K562 (cell line): ENCODE measurements at regions not wholly inside any gene's neighbourhood (a gene's known extent, or its start where the extent isn't known, plus 50 kb on each side); places are given as distances from the start of the nearest gene placed in this dataset.

Source experiments
- ATAC-seq: fragments of 200-7000 bp; cut with Tn5 transposase; 3 replicates; pipeline ENCODE4 v1.9.1; 2020; ENCODE audit warnings: moderate library complexity
- BruUV-seq: library from RNA; stranded (reverse); fragments of 400-500 nt; replicated peaks from 2 replicates; lab custom pipeline; 2021; lab: Mats Ljungman, UMichigan
- CTCF ChIA-PET: fragments of 300-600 bp; formaldehyde crosslinking; extraction: SDS; loops from one replicate; lab custom pipeline; 2021; ENCODE audit warnings: low intra/inter-chr PET ratio; lab: Yijun Ruan, JAX
- POLR2A ChIA-PET: fragments of 300-600, 350-650 bp; sonication (Branson Sonifier 250); formaldehyde crosslinking; extraction: SDS; loops from one replicate; lab custom pipeline; 2021; ENCODE audit warnings: antibody characterized with exemption, inconsistent platforms; lab: Yijun Ruan, JAX
- DNase-seq, 4 experiments: peaks; one replicate each; pipeline versions ENCODE4 v3.0.0 to v3.0.0-alpha.2; 2011 to 2018; ENCODE audit warnings: low spot score in 3 of 4, mixed read lengths in 3 of 4; ENCODE audit errors: extremely low read depth in 1 of 4
- FAIRE-seq: peaks from 2 replicates; lab custom pipeline; 2011; peaks lifted over from hg19 to GRCh38; lab: Jason Lieb, UNC
- H2AFZ ChIP-seq: 2 replicates; pipeline ENCODE4 v1.6.0; 2011; ENCODE audit warnings: low read depth, low read length, control low read depth, inconsistent platforms
- H3K27ac ChIP-seq: fragments of 200-600 bp; 3 replicates; pipeline ENCODE4 v1.8.0; 2011; ENCODE audit warnings: low read depth, mild to moderate bottlenecking, control low read depth, inconsistent platforms, low read length, moderate library complexity, mixed read lengths; ENCODE audit errors: extremely low read depth
- H3K27me3 ChIP-seq, 2 experiments: fragments of 300-600 bp in 1 of 2; 2 replicates in 1 of 2; 3 replicates in 1 of 2; pipeline versions ENCODE4 v1.6.0 to v1.8.0; 2011; ENCODE audit warnings: inconsistent platforms in 2 of 2, low read length in 2 of 2, mild to moderate bottlenecking in 1 of 2, mixed read lengths in 1 of 2, moderate library complexity in 1 of 2; ENCODE audit not compliant: control insufficient read depth in 2 of 2, insufficient read depth in 2 of 2
- H3K36me3 ChIP-seq: fragments of 300-600 bp; 3 replicates; pipeline ENCODE4 v1.8.0; 2011; ENCODE audit warnings: mild to moderate bottlenecking, low read length, inconsistent platforms; ENCODE audit not compliant: control insufficient read depth, insufficient read depth
- H3K4me1 ChIP-seq, 2 experiments: fragments of 200-600 bp in 1 of 2; replicated peaks in 1 of 2; 2 replicates in 1 of 2; 3 replicates in 1 of 2; pipeline versions ENCODE4 v1.5.1 to v1.8.0; 2011; ENCODE audit warnings: inconsistent platforms in 2 of 2, low read length in 2 of 2, mild to moderate bottlenecking in 1 of 2, mixed read lengths in 1 of 2, moderate library complexity in 1 of 2; ENCODE audit not compliant: control insufficient read depth in 2 of 2, insufficient read depth in 2 of 2
- H3K4me2 ChIP-seq: 2 replicates; pipeline ENCODE4 v1.6.1; 2011; ENCODE audit warnings: low read length, control low read depth, inconsistent platforms, mixed read lengths; ENCODE audit not compliant: insufficient read depth
- H3K4me3 ChIP-seq: fragments of 200-600 bp; sonication (generic), shearing (Covaris generic); 2 replicates; pipeline ENCODE4 v1.5.1; 2016; ENCODE audit warnings: control low read depth, inconsistent platforms
- H3K79me2 ChIP-seq: fragments of 200-600 bp; 3 replicates; pipeline ENCODE4 v1.8.0; 2011; ENCODE audit warnings: low read length, inconsistent platforms; ENCODE audit not compliant: control insufficient read depth, insufficient read depth
- H3K9ac ChIP-seq, 2 experiments: 2 replicates each; pipeline versions ENCODE4 v1.6.0 to v1.6.1; 2011; ENCODE audit warnings: low read depth in 2 of 2, low read length in 2 of 2, control low read depth in 1 of 2, inconsistent platforms in 1 of 2, mild to moderate bottlenecking in 1 of 2, mixed read lengths in 1 of 2; ENCODE audit not compliant: insufficient read depth in 1 of 2
- H3K9me1 ChIP-seq: one replicate; pipeline ENCODE4 v1.6.0; 2011; ENCODE audit warnings: inconsistent platforms, mild to moderate bottlenecking, low read length, moderate library complexity; ENCODE audit not compliant: control insufficient read depth, insufficient read depth
- H3K9me3 ChIP-seq: replicated peaks from 2 replicates; pipeline ENCODE4 v1.5.1; 2011; ENCODE audit warnings: low read depth, low read length, inconsistent platforms; ENCODE audit not compliant: control insufficient read depth, insufficient read depth
- H4K20me1 ChIP-seq: replicated peaks from 2 replicates; pipeline ENCODE4 v1.6.1; 2011; ENCODE audit warnings: low read length, inconsistent platforms, mixed read lengths; ENCODE audit not compliant: control insufficient read depth, insufficient read depth
- FOXA3 ChIP-seq, 2 experiments: fragments of 450-650 bp in 1 of 2; sonication (generic) in 1 of 2; formaldehyde crosslinking; IDR thresholded peaks in 1 of 2; conservative IDR thresholded peaks in 1 of 2; 2 replicates each; pipeline versions ENCODE4 v1.4.0 to v1.8.0; 2020 to 2022; ENCODE audit warnings: mild to moderate bottlenecking in 2 of 2, missing genetic modification reagents in 1 of 2
- LARP7 ChIP-seq: fragments of 450-650 bp; IDR thresholded peaks from 2 replicates; pipeline ENCODE4 v1.6.1; 2016
- MED1 ChIP-seq: sonication (generic); formaldehyde crosslinking; IDR thresholded peaks from 2 replicates; pipeline ENCODE4 v1.8.1; 2023; ENCODE audit warnings: missing genetic modification reagents, borderline replicate concordance
- PATZ1 ChIP-seq: fragments of 250-450 bp; sonication (Bioruptor Pico); IDR thresholded peaks from 2 replicates; pipeline ENCODE4 v1.5.0; 2020; ENCODE audit warnings: mild to moderate bottlenecking, borderline replicate concordance
- SLC30A9 ChIP-seq: fragments of 250-450 bp; sonication (Bioruptor Pico); IDR thresholded peaks from 2 replicates; pipeline ENCODE4 v1.8.0; 2022; ENCODE audit warnings: mild to moderate bottlenecking, moderate library complexity
- TCF3 ChIP-seq: sonication (generic); formaldehyde crosslinking; IDR thresholded peaks from 2 replicates; pipeline ENCODE4 v1.4.0; 2020; ENCODE audit warnings: mild to moderate bottlenecking, missing genetic modification reagents
- WHSC1 ChIP-seq: IDR thresholded peaks from one replicate; pipeline ENCODE4 v1.6.1; 2012; ENCODE audit warnings: low read length, control low read depth, inconsistent platforms
- ZBTB49 ChIP-seq: sonication (generic); formaldehyde crosslinking; IDR thresholded peaks from 2 replicates; pipeline ENCODE4 v1.8.0; 2022; ENCODE audit warnings: missing genetic modification reagents, mild to moderate bottlenecking, borderline replicate concordance
- ZNF518B ChIP-seq: fragments of 250-450 bp; sonication (Bioruptor Pico); IDR thresholded peaks from 2 replicates; pipeline ENCODE4 v1.5.0; 2021; ENCODE audit warnings: mild to moderate bottlenecking, moderate library complexity
- ZNF778 ChIP-seq: fragments of 450-650 bp; formaldehyde crosslinking; IDR thresholded peaks from 2 replicates; pipeline ENCODE4 v1.4.0; 2020; ENCODE audit warnings: mild to moderate bottlenecking, moderate library complexity
- ZSCAN32 ChIP-seq: fragments of 450-650 bp; formaldehyde crosslinking; IDR thresholded peaks from 2 replicates; pipeline ENCODE4 v1.4.0; 2020; ENCODE audit warnings: mild to moderate bottlenecking, moderate library complexity
- WGBS: fragments of 100-300 bp; shearing (Covaris generic); methylation state at CpG from one replicate; pipeline ENCODE4 v1.1.6; 2016; ENCODE audit warnings: low coverage, mixed read lengths; ENCODE audit not compliant: insufficient coverage; ENCODE audit errors: missing lambda C conversion rate; 5-methylcytosine and 5-hydroxymethylcytosine counted together
- in situ Hi-C: fragments of 300-500 bp; cut with MboI; formaldehyde crosslinking; loops from 4 replicates; pipeline ENCODE4 v1.15.0; 2018; ENCODE audit warnings: inconsistent platforms, mixed read lengths
- intact Hi-C: fragments of 100-400 bp; cut with micrococcal nuclease; formaldehyde crosslinking; loops from 2 replicates; pipeline ENCODE4 v1.14.2; 2022
- TF ChIP-seq, protein P1 (sequence below): fragments of 450-650 bp; IDR thresholded peaks from 2 replicates; pipeline ENCODE4 v1.6.1; 2016; ENCODE audit warnings: low read depth, mild to moderate bottlenecking, moderate library complexity

DNA sequence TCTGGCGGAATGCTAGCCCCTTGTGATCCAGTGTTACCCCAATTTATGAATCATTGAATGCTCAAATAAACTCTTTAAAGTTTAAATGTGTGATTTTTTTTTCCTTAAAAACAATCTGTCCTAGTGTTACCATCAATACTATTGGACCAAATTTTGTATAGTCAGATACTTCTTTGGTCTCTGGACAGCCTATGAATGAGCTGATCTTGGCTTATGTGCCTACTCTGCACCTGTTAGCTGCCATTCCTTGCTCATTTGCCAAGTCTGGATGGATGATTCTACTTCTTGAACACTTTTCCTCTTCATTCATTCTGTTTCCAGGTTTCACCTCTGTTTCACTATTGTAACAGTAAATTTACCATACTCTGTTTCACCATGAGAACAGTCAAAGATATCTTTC lies 226.5 kb upstream of the ZBED5 start (continued):
- no peak for TF ChIP-seq ZBTB49 (CRISPR knock-in tag)
- TF ChIP-seq MED1 (CRISPR knock-in tag): no peak
- TF ChIP-seq WHSC1: no peak
- no peak for TF ChIP-seq SLC30A9
- TF ChIP-seq ZSCAN32 (CRISPR knock-in tag): no peak

DNA sequence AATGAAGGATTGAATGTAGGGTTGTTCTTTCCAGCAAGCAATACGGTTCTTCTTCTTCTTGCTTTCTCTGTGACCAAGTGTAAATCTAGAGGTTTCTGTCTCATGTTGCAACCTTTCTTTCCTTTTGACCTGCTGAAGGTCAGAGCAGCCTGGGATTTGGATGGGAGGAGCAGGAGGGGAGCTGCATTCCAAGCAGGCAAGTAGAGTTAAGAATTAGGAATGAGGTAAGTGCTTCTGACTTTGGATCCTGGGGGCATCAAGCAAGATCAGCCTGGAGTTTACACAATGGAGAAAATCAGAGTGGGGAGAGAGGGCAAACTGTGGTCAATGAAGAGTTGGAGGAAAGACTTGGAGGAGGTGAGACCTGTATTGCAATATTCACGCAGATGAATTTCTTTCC lies 225.6 kb upstream of the ZBED5 start:
- Histone ChIP-seq H3K79me2 (no peaks in the 10 kb centered on the region), H3K4me2 (no peak overlapping the region), H3K9ac (no peak overlapping the region), H2AFZ (no peak overlapping the region), H3K9me1 (no peaks in the 10 kb centered on the region), H3K4me1 (no peaks in the 10 kb centered on the region), H3K27me3 (0 out of 5 replicates have a peak, but pooled peaks cover 0 to 2% of the 10 kb centered on the region in 2 experiments), H3K36me3 (no peaks in the 10 kb centered on the region), H3K27ac (no peak overlapping the region), H3K4me3 (no peak overlapping the region), H4K20me1 (no peaks in the 10 kb centered on the region; the same call in 1 of the 2 replicates), H3K9me3 (no peaks in the 10 kb centered on the region)
- intact Hi-C loops: no loop called here
- ATAC-seq (no peak), DNase-seq (no peak), FAIRE-seq (no peak)
- ChIA-PET POLR2A (no interaction called here), CTCF (no interaction called here)
- in situ Hi-C loops: no loop called here
- BruUV-seq: no TSS peak
- WGBS: 0% methylated on average over 2 of the region's 2 CpGs
- TF ChIP-seq FOXA3 (CRISPR knock-in tag; conservative IDR thresholded peaks at IDR 0.05 in 1 of 2, IDR thresholded peaks at IDR 0.05 in 1 of 2) (no peak), TCF3 (CRISPR knock-in tag) (no peak), LARP7 (no peak), PATZ1 (CRISPR knock-in tag) (no peak), ZNF518B (no peak), ZNF778 (CRISPR knock-in tag) (no peak)
- TF ChIP-seq, protein P1, sequence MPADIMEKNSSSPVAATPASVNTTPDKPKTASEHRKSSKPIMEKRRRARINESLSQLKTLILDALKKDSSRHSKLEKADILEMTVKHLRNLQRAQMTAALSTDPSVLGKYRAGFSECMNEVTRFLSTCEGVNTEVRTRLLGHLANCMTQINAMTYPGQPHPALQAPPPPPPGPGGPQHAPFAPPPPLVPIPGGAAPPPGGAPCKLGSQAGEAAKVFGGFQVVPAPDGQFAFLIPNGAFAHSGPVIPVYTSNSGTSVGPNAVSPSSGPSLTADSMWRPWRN: no peak
